Tibial nerve (tissue), 4 donors: ENCODE measurements at regions not wholly inside any gene's neighbourhood (a gene's known extent, or its start where the extent isn't known, plus 50 kb on each side); places are given as distances from the start of the nearest gene placed in this dataset.

ENCODE experiments used
- DNase-seq, 2 donors: peaks; one replicate each; pipeline ENCODE4 v3.0.0-alpha.2; 2019; ENCODE audit warnings: low spot score in 2 of 2
- H3K27ac ChIP-seq, 4 donors: fragments of 200-600 bp; sonication (generic) in 3 of 4; one replicate each; pipeline ENCODE4 v1.5.1; 2017 to 2019; ENCODE audit warnings: mild to moderate bottlenecking in 1 of 4
- H3K27me3 ChIP-seq, 2 donors: fragments of 200-600 bp; sonication (generic) in 1 of 2; one replicate each; pipeline versions ENCODE4 v1.5.1 to v1.6.0; 2017 to 2019
- H3K36me3 ChIP-seq, 3 donors: fragments of 200-600 bp; sonication (generic); one replicate each; pipeline ENCODE4 v1.5.1; 2018 to 2019
- H3K4me1 ChIP-seq, 4 donors: fragments of 200-600 bp; sonication (generic) in 3 of 4; one replicate each; pipeline ENCODE4 v1.5.1; 2017 to 2019
- H3K4me3 ChIP-seq, 4 donors: fragments of 200-600 bp; sonication (generic) in 3 of 4; one replicate each; pipeline ENCODE4 v1.5.1; 2017 to 2019; ENCODE audit warnings: mild to moderate bottlenecking in 1 of 4, moderate library complexity in 1 of 4
- H3K9me3 ChIP-seq, 4 donors: fragments of 200-600 bp; sonication (generic) in 3 of 4; one replicate each; pipeline ENCODE4 v1.5.1; 2017 to 2019
- EP300 ChIP-seq, 2 donors: sonication (generic); formaldehyde crosslinking; IDR thresholded peaks; one replicate each; pipeline ENCODE4 v1.6.1; 2017; ENCODE audit warnings: antibody characterized with exemption in 2 of 2, mild to moderate bottlenecking in 1 of 2
- POLR2A ChIP-seq, 2 donors: fragments of 450-650 bp; IDR thresholded peaks; one replicate each; pipeline ENCODE4 v1.6.1; 2017; ENCODE audit warnings: antibody characterized with exemption in 2 of 2, mild to moderate bottlenecking in 2 of 2, moderate library complexity in 2 of 2
- WGBS, 2 donors: methylation state at CpG; one replicate each; pipeline ENCODE4 v1.1.5; 2018; 5-methylcytosine and 5-hydroxymethylcytosine counted together
- TF ChIP-seq, protein P1 (sequence below), 5 experiments: fragments of 200-600 bp in 3 of 5; fragments of 450-650 bp in 2 of 5; sonication (generic) in 3 of 5; IDR thresholded peaks; one replicate each; pipeline ENCODE4 v1.5.1; 2016 to 2019; ENCODE audit warnings: antibody characterized with exemption in 5 of 5, mild to moderate bottlenecking in 3 of 5, moderate library complexity in 2 of 5

- WGBS, 2 donors: 69 to 85% methylated on average over 4 of the region's 4 CpGs
- H3K9me3 ChIP-seq: no peaks in the 10 kb centered on the region
- H3K27ac ChIP-seq: no peak overlapping the region
- no peaks in the 10 kb centered on the region for H3K36me3 ChIP-seq
- no peak for TF ChIP-seq EP300 (IDR thresholded peaks at IDR 0.05)
- no peak for DNase-seq
- H3K27me3 ChIP-seq: no peaks in the 10 kb centered on the region
- no peak overlapping the region for H3K4me3 ChIP-seq
- H3K4me1 ChIP-seq: no peaks in the 10 kb centered on the region
Observed at GRCh38 chr4:104073229-104073628, 353.4 kb upstream of the TACR3 start.

DNA sequence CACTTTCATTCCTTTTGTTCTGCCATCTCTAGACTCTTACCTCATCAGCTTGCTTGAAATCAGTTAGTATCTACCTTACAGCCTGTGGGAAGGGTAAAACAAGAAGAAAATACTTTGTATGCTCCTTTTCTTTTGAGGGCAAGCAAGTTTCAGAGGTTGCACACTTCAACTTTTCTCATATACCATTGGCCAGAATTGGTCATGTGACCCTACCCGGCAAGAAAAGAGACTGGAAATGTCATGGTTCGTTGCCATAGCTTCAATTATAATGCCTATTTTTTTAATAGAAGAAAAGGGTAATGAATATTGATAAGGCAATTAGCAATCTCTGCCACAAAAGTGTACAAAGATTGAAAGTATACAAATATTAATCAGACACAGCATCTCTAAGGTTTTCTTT lies 346.7 kb upstream of the TACR3 start:
- Histone ChIP-seq H3K36me3 (no peaks in the 10 kb centered on the region), H3K4me1 (peaks cover 0 to 8% (median 0%) of the 10 kb centered on the region in 4 donors)
- WGBS, 2 donors: 69 to 77% methylated on average over 2 of the region's 2 CpGs

GRCh38 chr4:104064646-104065577 lies 345.1 kb upstream of the TACR3 start:
- Histone ChIP-seq H3K27me3 (no peaks in the 10 kb centered on the region), H3K9me3 (no peaks in the 10 kb centered on the region), H3K4me3 (no peak overlapping the region), H3K36me3 (no peaks in the 10 kb centered on the region), H3K27ac (no peak overlapping the region), H3K4me1 (peaks cover 0 to 8% (median 0%) of the 10 kb centered on the region in 4 donors)
- 13 to 18% methylated on average over 8 of the region's 8 CpGs for WGBS, 2 donors
- TF ChIP-seq POLR2A (IDR thresholded peaks at IDR 0.05) (no peak), EP300 (IDR thresholded peaks at IDR 0.05) (no peak)
- TF ChIP-seq, protein P1, sequence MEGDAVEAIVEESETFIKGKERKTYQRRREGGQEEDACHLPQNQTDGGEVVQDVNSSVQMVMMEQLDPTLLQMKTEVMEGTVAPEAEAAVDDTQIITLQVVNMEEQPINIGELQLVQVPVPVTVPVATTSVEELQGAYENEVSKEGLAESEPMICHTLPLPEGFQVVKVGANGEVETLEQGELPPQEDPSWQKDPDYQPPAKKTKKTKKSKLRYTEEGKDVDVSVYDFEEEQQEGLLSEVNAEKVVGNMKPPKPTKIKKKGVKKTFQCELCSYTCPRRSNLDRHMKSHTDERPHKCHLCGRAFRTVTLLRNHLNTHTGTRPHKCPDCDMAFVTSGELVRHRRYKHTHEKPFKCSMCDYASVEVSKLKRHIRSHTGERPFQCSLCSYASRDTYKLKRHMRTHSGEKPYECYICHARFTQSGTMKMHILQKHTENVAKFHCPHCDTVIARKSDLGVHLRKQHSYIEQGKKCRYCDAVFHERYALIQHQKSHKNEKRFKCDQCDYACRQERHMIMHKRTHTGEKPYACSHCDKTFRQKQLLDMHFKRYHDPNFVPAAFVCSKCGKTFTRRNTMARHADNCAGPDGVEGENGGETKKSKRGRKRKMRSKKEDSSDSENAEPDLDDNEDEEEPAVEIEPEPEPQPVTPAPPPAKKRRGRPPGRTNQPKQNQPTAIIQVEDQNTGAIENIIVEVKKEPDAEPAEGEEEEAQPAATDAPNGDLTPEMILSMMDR (IDR thresholded peaks at IDR 0.05): peak; percentile 30 to 49 (median 40)
- peak; percentile 14 to 25 for DNase-seq

More for the DNA sequence above, 346.7 kb upstream of the TACR3 start:
- no peak for DNase-seq
- H3K27ac ChIP-seq: no peak overlapping the region
- TF ChIP-seq, protein P1 (IDR thresholded peaks at IDR 0.05): no peak
- TF ChIP-seq EP300 (IDR thresholded peaks at IDR 0.05): no peak
- TF ChIP-seq POLR2A (IDR thresholded peaks at IDR 0.05): no peak
- H3K9me3 ChIP-seq: no peaks in the 10 kb centered on the region
- no peaks in the 10 kb centered on the region for H3K27me3 ChIP-seq
- H3K4me3 ChIP-seq: no peak overlapping the region

GRCh38 chr4:104063341-104063740 lies 343.6 kb upstream of the TACR3 start:
- no peak overlapping the region for H3K4me3 ChIP-seq
- 58 to 67% methylated on average over 2 of the region's 2 CpGs for WGBS, 2 donors
- H3K9me3 ChIP-seq: no peaks in the 10 kb centered on the region
- peaks cover 0 to 8% (median 0%) of the 10 kb centered on the region in 4 donors for H3K4me1 ChIP-seq
- no peaks in the 10 kb centered on the region for H3K36me3 ChIP-seq
- H3K27ac ChIP-seq: no peak overlapping the region
- no peak for TF ChIP-seq POLR2A (IDR thresholded peaks at IDR 0.05)
- TF ChIP-seq, protein P1 (IDR thresholded peaks at IDR 0.05): no peak
- TF ChIP-seq EP300 (IDR thresholded peaks at IDR 0.05): no peak
- H3K27me3 ChIP-seq: no peaks in the 10 kb centered on the region
- no peak for DNase-seq

- 84 to 89% methylated on average over 3 of the region's 3 CpGs for WGBS, 2 donors
- DNase-seq: no peak
Observed at GRCh38 chr4:104044369-104044768, 324.6 kb upstream of the TACR3 start.

More at GRCh38 chr4:104044369-104044768, 324.6 kb upstream of the TACR3 start:
- TF ChIP-seq POLR2A (IDR thresholded peaks at IDR 0.05) (no peak), EP300 (IDR thresholded peaks at IDR 0.05) (no peak)
- TF ChIP-seq, protein P1 (IDR thresholded peaks at IDR 0.05): no peak
- Histone ChIP-seq H3K36me3 (no peaks in the 10 kb centered on the region), H3K9me3 (no peaks in the 10 kb centered on the region), H3K4me1 (no peaks in the 10 kb centered on the region), H3K27me3 (no peaks in the 10 kb centered on the region), H3K27ac (no peak overlapping the region), H3K4me3 (no peak overlapping the region)
